Fibroblast of the aortic adventitia (primary cell): ENCODE measurements at regions not wholly inside any gene's neighbourhood (a gene's known extent, or its start where the extent isn't known, plus 50 kb on each side); places are given as distances from the start of the nearest gene placed in this dataset.
A peak's percentile ranks its signal among the peaks of the same experiment; 100 is the strongest.
"Not testable (repeated sequence)": the region's sequence is repeated elsewhere in the genome, so short reads cannot be mapped to it uniquely, and the experiment has no call there.

Experiments
- DNase-seq: peaks from one replicate; pipeline ENCODE4 v3.0.0-alpha.2; 2010; ENCODE audit warnings: low read depth
- H3K4me3 ChIP-seq: 2 replicates; pipeline ENCODE4 v1.5.1; 2011; ENCODE audit warnings: low read depth, mild to moderate bottlenecking, control low read depth, low read length, moderate library complexity
- TF ChIP-seq, protein P1 (sequence below): IDR thresholded peaks from 2 replicates; pipeline ENCODE4 v1.5.1; 2011; ENCODE audit warnings: mild to moderate bottlenecking, low read length, control low read depth, inconsistent platforms; ENCODE audit not compliant: insufficient read depth

GRCh38 chr10:109070492-109070891 lies 852.8 kb downstream of the XPNPEP1 start:
- TF ChIP-seq, protein P1, sequence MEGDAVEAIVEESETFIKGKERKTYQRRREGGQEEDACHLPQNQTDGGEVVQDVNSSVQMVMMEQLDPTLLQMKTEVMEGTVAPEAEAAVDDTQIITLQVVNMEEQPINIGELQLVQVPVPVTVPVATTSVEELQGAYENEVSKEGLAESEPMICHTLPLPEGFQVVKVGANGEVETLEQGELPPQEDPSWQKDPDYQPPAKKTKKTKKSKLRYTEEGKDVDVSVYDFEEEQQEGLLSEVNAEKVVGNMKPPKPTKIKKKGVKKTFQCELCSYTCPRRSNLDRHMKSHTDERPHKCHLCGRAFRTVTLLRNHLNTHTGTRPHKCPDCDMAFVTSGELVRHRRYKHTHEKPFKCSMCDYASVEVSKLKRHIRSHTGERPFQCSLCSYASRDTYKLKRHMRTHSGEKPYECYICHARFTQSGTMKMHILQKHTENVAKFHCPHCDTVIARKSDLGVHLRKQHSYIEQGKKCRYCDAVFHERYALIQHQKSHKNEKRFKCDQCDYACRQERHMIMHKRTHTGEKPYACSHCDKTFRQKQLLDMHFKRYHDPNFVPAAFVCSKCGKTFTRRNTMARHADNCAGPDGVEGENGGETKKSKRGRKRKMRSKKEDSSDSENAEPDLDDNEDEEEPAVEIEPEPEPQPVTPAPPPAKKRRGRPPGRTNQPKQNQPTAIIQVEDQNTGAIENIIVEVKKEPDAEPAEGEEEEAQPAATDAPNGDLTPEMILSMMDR = no peak

GRCh38 chr10:109067031-109067430 lies 856.3 kb downstream of the XPNPEP1 start:
- no peak overlapping the region for H3K4me3 ChIP-seq
- TF ChIP-seq, protein P1 = no peak
- DNase-seq = no peak

More at GRCh38 chr10:109070492-109070891, 852.8 kb downstream of the XPNPEP1 start:
- no peak for DNase-seq
- H3K4me3 ChIP-seq = no peak overlapping the region

DNA sequence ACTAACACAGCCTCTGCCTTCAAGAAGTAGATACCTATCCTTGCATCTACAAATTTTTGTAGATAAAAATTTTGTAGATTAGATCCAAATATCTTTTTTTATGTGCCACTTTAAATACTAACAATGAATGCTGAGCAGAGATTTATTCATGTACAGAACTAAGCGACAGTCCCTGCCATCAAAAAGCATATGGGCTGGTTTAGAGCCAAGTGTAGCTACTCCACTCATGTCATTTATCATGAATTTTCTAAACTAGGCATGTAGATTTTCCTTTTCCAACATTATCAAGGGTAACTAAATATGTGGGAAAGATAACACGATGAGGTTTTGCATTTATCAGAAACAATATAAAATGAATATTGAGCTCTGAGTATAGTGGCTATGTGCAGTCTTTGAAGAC lies 857.5 kb downstream of the XPNPEP1 start:
- H3K4me3 ChIP-seq = no peak overlapping the region
- no peak for DNase-seq
- TF ChIP-seq, protein P1 = no peak

DNA sequence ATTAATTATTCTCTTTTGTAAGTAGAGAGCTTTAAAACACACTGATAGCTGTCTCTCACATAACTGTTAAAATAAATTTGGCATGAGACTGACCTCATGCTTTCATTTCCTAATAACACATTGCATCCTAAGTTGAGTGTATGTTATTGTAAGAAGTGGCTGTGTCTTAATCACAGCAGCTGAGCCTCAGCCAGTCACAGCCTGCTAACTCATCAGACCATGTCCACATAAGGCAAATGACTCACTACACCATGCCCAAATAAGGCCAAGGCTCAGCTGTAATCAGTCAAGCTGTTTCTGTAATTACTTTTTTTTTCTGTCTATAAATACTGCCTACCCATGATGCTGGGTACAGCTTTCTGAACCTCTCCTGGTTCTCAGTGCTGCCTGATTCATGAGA lies 860.9 kb downstream of the XPNPEP1 start:
- TF ChIP-seq, protein P1 = no peak
- H3K4me3 ChIP-seq = no peak overlapping the region
- DNase-seq = peak; percentile 31

DNA sequence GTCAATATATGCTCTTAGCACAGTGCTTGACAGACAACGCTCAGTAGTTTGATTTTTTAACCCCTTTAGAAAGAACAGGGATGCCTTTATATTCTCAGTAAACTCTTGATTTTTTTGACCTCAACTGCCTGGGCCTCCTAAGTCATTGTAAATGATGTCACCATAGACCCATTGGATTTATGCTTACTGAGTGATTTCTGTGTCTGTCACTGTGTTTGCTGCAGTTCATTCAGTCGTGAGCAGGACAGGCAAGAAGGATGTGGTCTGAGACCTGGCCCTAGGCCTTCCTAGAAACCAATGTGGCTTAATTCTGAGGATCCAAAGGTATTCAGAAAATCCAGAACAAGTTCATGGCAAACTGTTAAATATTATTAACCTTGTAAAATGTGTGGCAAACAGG lies 868.1 kb downstream of the XPNPEP1 start:
- DNase-seq = no peak
- H3K4me3 ChIP-seq = no peak overlapping the region
- TF ChIP-seq, protein P1 = no peak

DNA sequence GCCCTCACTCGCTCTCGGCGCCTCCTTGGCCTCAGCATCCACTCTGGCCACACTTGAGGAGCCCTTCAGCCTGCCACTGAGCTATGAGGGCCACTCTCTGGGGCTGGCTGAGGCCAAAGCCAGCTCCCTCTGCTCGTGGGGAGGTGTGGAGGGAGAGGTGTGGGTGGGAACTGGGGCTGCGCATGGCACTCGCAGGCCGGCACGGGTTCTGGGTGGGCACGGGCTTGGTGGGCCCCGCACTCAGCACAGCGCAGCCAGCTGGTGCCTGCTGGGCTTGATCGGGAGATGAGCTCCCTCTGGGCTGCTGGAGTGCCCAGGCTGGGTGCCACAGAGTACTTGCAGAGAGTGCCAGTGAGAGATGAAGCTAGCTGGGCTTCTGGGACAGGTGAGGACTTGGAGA lies 875.5 kb downstream of the XPNPEP1 start:
- no peak for DNase-seq
- TF ChIP-seq, protein P1 = no peak

DNA sequence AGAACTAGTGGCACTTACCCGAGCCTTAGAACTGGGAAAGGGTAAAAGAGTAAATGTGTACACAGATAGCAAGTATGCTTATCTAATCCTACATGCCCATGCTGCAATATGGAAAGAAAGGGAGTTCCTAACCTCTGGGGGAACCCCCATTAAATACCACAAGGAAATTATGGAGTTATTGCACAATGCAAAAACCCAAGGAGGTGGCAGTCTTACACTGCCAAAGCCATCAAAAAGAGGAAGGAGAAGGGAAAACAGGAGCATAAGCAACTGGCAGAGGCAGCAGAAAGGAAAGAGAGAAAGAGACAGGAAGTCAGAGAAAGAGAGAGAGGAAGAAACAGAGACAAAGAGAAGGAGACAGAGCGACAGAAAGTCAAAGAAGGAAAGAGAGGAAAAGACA lies 876.9 kb downstream of the XPNPEP1 start:
- not testable (repeated sequence) for H3K4me3 ChIP-seq, DNase-seq

More for the DNA sequence above, 875.5 kb downstream of the XPNPEP1 start:
- no peak overlapping the region for H3K4me3 ChIP-seq
